ENCODE measurements at regions not wholly inside any gene's neighbourhood (a gene's known extent, or its start where the extent isn't known, plus 50 kb on each side); places are given as distances from the start of the nearest gene placed in this dataset.

- no peak for DNase-seq (ENCODE audit: low read depth in 3 of 3, low spot score in 2 of 3)
Measured at GRCh38 chr20:58020656-58021454, 207.6 kb downstream of the ANKRD60 start.

GRCh38 chr20:58019850-58020625, 208.4 kb downstream of the ANKRD60 start:
- no peak for DNase-seq (ENCODE audit: low read depth in 3 of 3, low spot score in 2 of 3)

GRCh38 chr20:58019027-58019849, 209.2 kb downstream of the ANKRD60 start:
- DNase-seq (ENCODE audit: low read depth in 3 of 3, low spot score in 2 of 3): no peak

- DNase-seq (ENCODE audit: low read depth in 3 of 3, low spot score in 2 of 3): no peak
Measured at GRCh38 chr20:58018590-58018989, 209.9 kb downstream of the ANKRD60 start.

- no peak for DNase-seq (ENCODE audit: low read depth in 3 of 3, low spot score in 2 of 3)
Measured at GRCh38 chr20:58017970-58018530, 210.4 kb downstream of the ANKRD60 start.

GRCh38 chr20:58017231-58017969, 211.1 kb downstream of the ANKRD60 start:
- no peak for DNase-seq (ENCODE audit: low read depth in 3 of 3, low spot score in 2 of 3)

GRCh38 chr20:58016779-58017178, 211.7 kb downstream of the ANKRD60 start:
- no peak for DNase-seq (ENCODE audit: low read depth in 3 of 3, low spot score in 2 of 3)

GRCh38 chr20:58014628-58015315, 213.7 kb downstream of the ANKRD60 start:
- DNase-seq (ENCODE audit: low read depth in 3 of 3, low spot score in 2 of 3): no peak

GRCh38 chr20:58012731-58013510, 215.5 kb downstream of the ANKRD60 start:
- no peak for DNase-seq (ENCODE audit: low read depth in 3 of 3, low spot score in 2 of 3)

GRCh38 chr20:58011947-58012610, 216.4 kb downstream of the ANKRD60 start:
- no peak for DNase-seq (ENCODE audit: low read depth in 3 of 3, low spot score in 2 of 3)

GRCh38 chr20:58011106-58011946, 217.1 kb downstream of the ANKRD60 start:
- no peak for DNase-seq (ENCODE audit: low read depth in 3 of 3, low spot score in 2 of 3)

GRCh38 chr20:58010666-58011065, 217.8 kb downstream of the ANKRD60 start:
- no peak for DNase-seq (ENCODE audit: low read depth in 3 of 3, low spot score in 2 of 3)

GRCh38 chr20:58010186-58010585, 218.3 kb downstream of the ANKRD60 start:
- DNase-seq (ENCODE audit: low read depth in 3 of 3, low spot score in 2 of 3): no peak

GRCh38 chr20:58008866-58009265, 219.6 kb downstream of the ANKRD60 start:
- DNase-seq (ENCODE audit: low read depth in 3 of 3, low spot score in 2 of 3): no peak

GRCh38 chr20:58008413-58008812, 220.0 kb downstream of the ANKRD60 start:
- no peak for DNase-seq (ENCODE audit: low read depth in 3 of 3, low spot score in 2 of 3)

- DNase-seq (ENCODE audit: low read depth in 3 of 3, low spot score in 2 of 3): no peak
Measured at GRCh38 chr20:58007947-58008346, 220.5 kb downstream of the ANKRD60 start.
